HK-2 (cell line): ENCODE measurements at regions not wholly inside any gene's neighbourhood (a gene's known extent, or its start where the extent isn't known, plus 50 kb on each side); places are given as distances from the start of the nearest gene placed in this dataset.
"Not testable (repeated sequence)": the region's sequence is repeated elsewhere in the genome, so short reads cannot be mapped to it uniquely, and the experiment has no call there.

Experiments used
- DNase-seq: peaks from one replicate; pipeline ENCODE4 v3.0.0-alpha.2; 2018; ENCODE audit not compliant: unreplicated experiment

GRCh38 chr13:21261487-21262216 lies 85.2 kb downstream of the MRPL57 start:
- DNase-seq = not testable (repeated sequence)

GRCh38 chr13:21263909-21264308 lies 87.5 kb downstream of the MRPL57 start:
- DNase-seq = not testable (repeated sequence)

GRCh38 chr13:21268485-21268884 lies 92.0 kb downstream of the MRPL57 start:
- not testable (repeated sequence) for DNase-seq

GRCh38 chr13:21272439-21272838 lies 96.0 kb downstream of the MRPL57 start:
- not testable (repeated sequence) for DNase-seq

- not testable (repeated sequence) for DNase-seq
These were observed 98.0 kb downstream of the MRPL57 start for GRCh38 chr13:21274457-21274856.

GRCh38 chr13:21282065-21282464 lies 105.6 kb downstream of the MRPL57 start:
- no peak for DNase-seq

- DNase-seq = no peak
These were observed 111.0 kb downstream of the MRPL57 start for GRCh38 chr13:21287331-21287907.

GRCh38 chr13:21289475-21289874 lies 113.0 kb downstream of the MRPL57 start:
- DNase-seq = no peak

- DNase-seq = not testable (repeated sequence)
These were observed 114.1 kb downstream of the MRPL57 start for GRCh38 chr13:21290442-21291002.

- DNase-seq = no peak
These were observed 115.4 kb downstream of the MRPL57 start for GRCh38 chr13:21291840-21292239.

GRCh38 chr13:21296991-21297390 lies 120.5 kb downstream of the MRPL57 start:
- peak; percentile 37 for DNase-seq

GRCh38 chr13:21297447-21297846 lies 121.0 kb downstream of the MRPL57 start:
- no peak for DNase-seq

- peak; percentile 71 for DNase-seq
These were observed 121.7 kb downstream of the MRPL57 start for GRCh38 chr13:21297914-21298831.

GRCh38 chr13:21304256-21304655 lies 127.8 kb downstream of the MRPL57 start:
- no peak for DNase-seq

GRCh38 chr13:21306300-21307073 lies 130.0 kb downstream of the MRPL57 start:
- not testable (repeated sequence) for DNase-seq

GRCh38 chr13:21307158-21307557 lies 130.7 kb downstream of the MRPL57 start:
- not testable (repeated sequence) for DNase-seq

GRCh38 chr13:21308906-21309305 lies 132.4 kb downstream of the MRPL57 start:
- DNase-seq = no peak

- DNase-seq = no peak
These were observed 133.2 kb downstream of the MRPL57 start for GRCh38 chr13:21309542-21310172.

GRCh38 chr13:21310220-21310619 lies 133.8 kb downstream of the MRPL57 start:
- DNase-seq = no peak

- not testable (repeated sequence) for DNase-seq
These were observed 138.5 kb downstream of the MRPL57 start for GRCh38 chr13:21314976-21315375.

- no peak for DNase-seq
These were observed 139.9 kb downstream of the MRPL57 start for GRCh38 chr13:21316376-21316775.
